Fibroblast of pulmonary artery (primary cell): ENCODE measurements at regions not wholly inside any gene's neighbourhood (a gene's known extent, or its start where the extent isn't known, plus 50 kb on each side); places are given as distances from the start of the nearest gene placed in this dataset.

Source experiments
- DNase-seq: peaks from one replicate; pipeline ENCODE4 v3.0.0-alpha.2; 2010; ENCODE audit warnings: low read depth
- H3K4me3 ChIP-seq: replicated peaks from 2 replicates; pipeline ENCODE4 v1.5.1; 2011; ENCODE audit warnings: low read depth, mild to moderate bottlenecking, control low read depth, low read length, moderate library complexity
- CTCF ChIP-seq: IDR thresholded peaks from 2 replicates; pipeline ENCODE4 v1.5.1; 2011; ENCODE audit warnings: mild to moderate bottlenecking, control low read depth, low read length, inconsistent platforms; ENCODE audit errors: missing control alignments

DNA sequence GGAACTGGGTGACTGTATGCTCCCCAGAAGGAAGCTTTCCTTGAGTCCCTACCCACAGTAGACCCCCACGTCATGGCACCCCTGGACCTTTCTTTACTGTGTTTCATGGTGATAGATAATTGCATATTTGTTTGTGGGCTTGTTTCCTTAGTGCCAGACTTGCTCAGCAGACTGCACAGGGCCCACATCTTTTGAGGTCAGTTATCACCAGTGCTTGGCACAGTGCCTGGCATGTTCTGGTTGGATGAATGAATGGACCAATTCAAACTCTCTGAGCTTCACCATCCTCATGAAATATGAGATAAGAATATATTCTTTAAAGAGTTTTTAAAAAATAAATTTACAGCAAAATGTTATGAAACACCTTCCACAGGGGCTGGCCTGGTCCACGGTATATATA lies 78.4 kb upstream of the EMX2 start:
- no peak overlapping the region for H3K4me3 ChIP-seq
- DNase-seq, result peak; percentile 50
- no peak for TF ChIP-seq CTCF

GRCh38 chr10:117463545-117463920 lies 79.0 kb upstream of the EMX2 start:
- no peak for TF ChIP-seq CTCF
- no peak overlapping the region for H3K4me3 ChIP-seq
- DNase-seq, result no peak

GRCh38 chr10:117462816-117463544 lies 79.6 kb upstream of the EMX2 start:
- H3K4me3 ChIP-seq, result no peak overlapping the region
- DNase-seq, result no peak
- TF ChIP-seq CTCF, result no peak

- no peak for DNase-seq
- peak; percentile 21 for TF ChIP-seq CTCF
- H3K4me3 ChIP-seq, result no peak overlapping the region
Measured at GRCh38 chr10:117462424-117462792, 80.1 kb upstream of the EMX2 start.

- no peak overlapping the region for H3K4me3 ChIP-seq
- DNase-seq, result peak; percentile 84
- no peak for TF ChIP-seq CTCF
Measured at GRCh38 chr10:117461766-117462423, 80.7 kb upstream of the EMX2 start.

DNA sequence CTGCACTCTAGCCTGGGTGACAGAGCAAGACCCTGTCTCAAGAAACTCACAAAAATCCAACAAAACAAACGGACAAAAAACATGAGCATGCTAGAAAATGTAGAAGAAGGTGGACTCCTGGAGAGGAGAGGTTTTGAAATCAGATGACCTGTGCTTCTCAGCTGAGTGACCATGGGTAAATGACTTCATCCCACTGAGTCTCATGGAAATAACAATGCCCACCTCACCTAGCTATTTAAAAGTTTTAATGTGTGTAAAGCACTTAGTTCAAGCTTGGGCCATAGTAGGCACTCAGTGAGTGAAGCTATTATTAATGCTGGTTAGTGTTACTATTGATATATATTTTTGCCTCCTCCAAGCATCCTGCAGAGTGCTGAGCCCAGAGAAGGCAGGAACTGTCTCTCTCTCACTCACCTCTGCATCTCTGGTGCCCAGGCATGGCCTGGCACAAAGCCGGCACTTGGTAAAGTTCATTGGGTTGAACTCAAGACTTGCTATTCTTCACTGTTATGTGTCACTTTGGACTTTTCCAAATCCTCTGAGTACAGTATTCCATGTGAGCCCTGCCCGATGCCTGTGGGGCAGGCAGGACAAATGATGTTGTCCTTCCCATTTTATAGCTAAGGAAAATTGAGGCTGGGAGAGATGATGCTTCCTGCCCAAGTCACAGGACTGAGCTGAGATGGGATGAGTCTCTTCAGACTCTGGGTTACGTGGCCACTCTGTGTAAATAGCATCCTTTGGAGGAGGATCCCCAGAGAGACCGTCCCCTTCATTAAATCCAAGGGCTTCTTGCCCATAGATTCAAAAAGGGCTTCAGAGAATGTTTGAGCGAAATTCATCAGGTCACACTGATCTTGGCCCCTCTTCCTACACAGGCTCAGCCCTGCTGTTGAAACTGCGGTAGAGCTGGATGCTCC lies 81.4 kb upstream of the EMX2 start:
- no peak for DNase-seq
- TF ChIP-seq CTCF, result no peak
- H3K4me3 ChIP-seq, result no peak overlapping the region
